ENCODE measurements at regions not wholly inside any gene's neighbourhood (a gene's known extent, or its start where the extent isn't known, plus 50 kb on each side); places are given as distances from the start of the nearest gene placed in this dataset.

DNA sequence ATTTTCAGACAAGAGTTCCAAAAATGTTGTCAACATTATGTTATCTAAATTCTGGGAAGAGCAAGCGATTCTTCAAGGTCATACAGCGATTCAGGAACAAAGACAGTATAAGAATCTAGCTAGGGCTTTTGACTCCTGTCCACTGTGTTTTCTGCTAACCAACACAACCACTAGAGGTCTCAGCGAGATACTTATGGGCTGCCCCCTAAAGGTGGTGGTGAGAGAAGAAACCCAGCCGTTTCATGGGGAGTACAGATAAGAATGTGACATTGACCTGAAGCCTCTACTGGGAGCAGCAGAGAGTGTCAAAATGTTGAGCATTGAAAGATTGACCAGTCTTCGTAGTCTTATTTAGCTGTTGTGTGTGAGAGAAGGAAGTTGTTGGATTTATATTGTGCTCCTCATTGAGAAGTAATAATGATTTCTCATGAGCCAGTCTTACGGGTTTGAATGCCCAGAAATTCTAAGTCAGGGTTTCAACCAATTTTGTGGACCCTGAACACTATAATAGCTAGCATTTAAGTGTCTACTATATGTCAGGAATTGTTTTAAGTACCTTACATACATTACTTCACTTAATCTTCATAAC lies 168.3 kb downstream of the SPRY1 start:
- DNase-seq (ENCODE audit: low spot score in 2 of 2) (peak; percentile 23 to 57), ATAC-seq (peak; percentile 99)
- Mint-ChIP-seq H3K27ac (no peak overlapping the region), H3K4me3 (no peak overlapping the region), H3K9me3 (peaks cover 3% of the 10 kb centered on the region), H3K36me3 (no peaks in the 10 kb centered on the region), H3K4me1 (peaks cover 6% of the 10 kb centered on the region)

DNA sequence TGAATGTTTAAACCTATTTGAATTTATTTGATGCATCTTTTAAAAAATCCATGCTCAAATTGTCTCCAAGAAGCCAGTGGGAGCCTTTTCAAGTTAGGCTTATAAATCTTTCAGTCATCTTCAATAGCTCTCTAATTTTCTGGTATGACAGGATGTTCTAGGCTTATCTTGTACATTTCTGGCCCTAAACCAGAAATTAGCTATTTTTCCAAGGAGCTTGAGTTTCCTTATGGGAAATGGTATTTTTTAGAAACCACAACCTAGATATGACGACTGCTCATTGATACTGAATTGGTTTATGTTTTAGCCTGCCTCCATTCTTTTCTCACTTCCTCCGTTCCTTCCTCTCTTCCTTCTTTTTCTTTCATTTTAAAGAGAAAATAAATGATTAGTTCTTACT lies 172.3 kb downstream of the SPRY1 start:
- DNase-seq (ENCODE audit: low spot score in 2 of 2) (no peak), ATAC-seq (no peak)
- Mint-ChIP-seq H3K9me3 (peaks cover 3% of the 10 kb centered on the region), H3K4me3 (no peak overlapping the region), H3K36me3 (no peaks in the 10 kb centered on the region), H3K4me1 (peaks cover 6% of the 10 kb centered on the region), H3K27ac (no peak overlapping the region)

DNA sequence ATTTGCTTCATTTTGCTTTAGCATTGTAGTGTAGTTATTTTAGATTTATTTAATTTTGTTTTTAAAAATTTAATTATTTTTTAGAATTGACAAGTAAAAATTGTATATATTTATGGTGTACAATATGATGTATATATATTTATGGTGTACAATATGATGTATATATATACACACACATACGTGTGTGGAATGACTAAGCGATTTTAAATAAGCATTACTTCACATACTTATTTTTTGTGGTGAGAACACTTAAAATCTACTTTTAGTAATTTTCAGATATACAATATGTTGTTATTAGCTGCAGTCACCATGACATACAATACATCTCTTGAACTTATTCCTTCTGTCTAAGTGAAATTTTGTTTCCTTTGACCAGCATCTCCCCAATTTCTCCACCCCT lies 172.9 kb downstream of the SPRY1 start:
- ATAC-seq (no peak), DNase-seq (ENCODE audit: low spot score in 2 of 2) (no peak)
- peaks cover 3% of the 10 kb centered on the region for H3K9me3 Mint-ChIP-seq
- H3K4me3 Mint-ChIP-seq, result no peak overlapping the region
- H3K36me3 Mint-ChIP-seq, result no peaks in the 10 kb centered on the region
- H3K27ac Mint-ChIP-seq, result no peak overlapping the region
- H3K4me1 Mint-ChIP-seq, result peaks cover 6% of the 10 kb centered on the region

DNA sequence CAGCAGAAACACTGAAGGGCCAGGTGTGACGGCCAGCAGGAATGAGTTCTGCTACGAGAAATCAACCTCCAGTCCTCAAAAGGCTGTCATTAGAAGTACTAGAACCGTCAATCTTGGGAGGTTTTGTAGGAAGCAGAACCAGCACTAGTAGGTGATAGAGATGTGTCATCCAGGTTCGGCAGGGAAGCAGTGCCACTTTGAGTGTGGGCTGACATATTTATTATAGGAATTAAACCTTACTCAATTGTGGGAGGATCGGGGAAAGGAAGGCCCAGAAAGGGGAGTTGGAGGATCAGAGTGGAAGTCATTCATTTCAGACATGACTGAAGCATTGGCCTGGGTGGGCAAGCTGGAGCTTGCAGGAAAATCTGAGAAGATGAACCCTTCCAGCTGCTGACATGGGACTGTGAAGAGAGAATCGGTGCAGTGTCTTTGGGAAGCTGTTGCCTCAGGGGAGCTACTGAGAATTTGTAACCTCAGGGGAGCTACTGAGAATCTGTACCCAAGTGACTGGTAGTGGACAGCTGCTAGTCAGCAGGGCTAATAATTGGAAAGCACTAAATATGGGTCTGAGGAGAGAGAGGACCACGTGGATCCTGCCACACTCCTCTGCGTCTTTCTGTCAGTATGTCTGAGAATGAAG lies 177.4 kb downstream of the SPRY1 start:
- no peaks in the 10 kb centered on the region for H3K9me3 Mint-ChIP-seq
- DNase-seq (ENCODE audit: low spot score in 2 of 2) (no peak), ATAC-seq (no peak)
- H3K4me1 Mint-ChIP-seq, result no peaks in the 10 kb centered on the region
- H3K27ac Mint-ChIP-seq, result no peak overlapping the region
- no peaks in the 10 kb centered on the region for H3K36me3 Mint-ChIP-seq
- no peak overlapping the region for H3K4me3 Mint-ChIP-seq

DNA sequence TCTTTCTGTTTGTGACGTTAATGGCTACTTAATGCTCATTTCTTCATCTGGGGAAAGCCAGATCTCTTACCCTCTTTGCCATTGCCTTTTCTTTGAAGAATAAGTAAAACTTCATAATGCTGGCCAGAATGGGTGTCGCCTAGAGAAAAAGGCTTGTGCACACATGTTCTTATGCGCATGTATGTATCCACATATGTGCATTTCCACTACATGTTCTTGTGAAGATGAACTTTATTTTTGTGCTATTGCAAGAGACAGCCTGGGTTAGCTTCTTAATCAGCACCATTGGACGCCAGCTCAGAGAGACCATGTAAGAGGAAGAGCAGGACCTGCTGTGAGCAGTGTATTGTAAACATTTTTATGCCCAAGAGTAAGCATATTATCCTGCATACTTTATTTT lies 178.7 kb downstream of the SPRY1 start:
- DNase-seq (ENCODE audit: low spot score in 2 of 2), result no peak
- H3K4me3 Mint-ChIP-seq, result no peak overlapping the region
- H3K9me3 Mint-ChIP-seq, result no peaks in the 10 kb centered on the region
- H3K27ac Mint-ChIP-seq, result no peak overlapping the region
- no peak for ATAC-seq
- H3K4me1 Mint-ChIP-seq, result no peaks in the 10 kb centered on the region
- H3K36me3 Mint-ChIP-seq, result no peaks in the 10 kb centered on the region

DNA sequence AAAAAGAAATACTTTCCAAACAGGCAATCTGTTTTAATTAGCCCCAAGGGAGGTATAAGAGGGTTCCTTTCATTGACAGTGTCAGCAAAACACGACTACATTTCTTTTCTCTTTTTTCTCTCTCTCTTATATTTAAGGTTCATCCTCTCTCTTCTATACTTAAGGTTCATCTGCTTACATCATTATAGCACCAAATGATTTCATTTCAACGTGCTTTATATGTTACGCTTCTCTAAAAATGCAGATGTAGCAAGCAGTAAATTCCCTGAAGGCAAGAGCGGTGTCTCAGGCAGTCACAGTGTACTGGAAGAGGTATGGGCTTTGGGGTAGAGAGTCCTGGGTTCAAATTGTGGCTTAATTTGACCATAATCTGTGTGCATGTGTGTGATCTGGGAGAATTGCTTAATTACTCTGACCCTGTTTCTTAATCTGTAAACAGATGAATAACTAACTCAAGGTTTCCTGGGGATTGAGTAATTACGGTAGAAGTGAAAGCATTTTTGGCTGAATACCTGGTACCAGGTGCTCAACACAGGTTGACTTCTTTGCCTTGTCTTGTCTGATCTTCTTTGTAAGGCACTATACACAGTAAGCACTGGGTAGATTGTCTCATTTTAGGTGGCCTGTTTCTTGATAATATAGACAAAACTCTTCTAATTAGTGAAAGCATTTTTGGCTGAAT lies 180.8 kb downstream of the SPRY1 start:
- H3K27ac Mint-ChIP-seq, result no peak overlapping the region
- H3K9me3 Mint-ChIP-seq, result peaks cover 2% of the 10 kb centered on the region
- ATAC-seq (no peak), DNase-seq (ENCODE audit: low spot score in 2 of 2) (no peak)
- H3K4me3 Mint-ChIP-seq, result no peak overlapping the region
- no peaks in the 10 kb centered on the region for H3K4me1 Mint-ChIP-seq
- H3K36me3 Mint-ChIP-seq, result no peaks in the 10 kb centered on the region

DNA sequence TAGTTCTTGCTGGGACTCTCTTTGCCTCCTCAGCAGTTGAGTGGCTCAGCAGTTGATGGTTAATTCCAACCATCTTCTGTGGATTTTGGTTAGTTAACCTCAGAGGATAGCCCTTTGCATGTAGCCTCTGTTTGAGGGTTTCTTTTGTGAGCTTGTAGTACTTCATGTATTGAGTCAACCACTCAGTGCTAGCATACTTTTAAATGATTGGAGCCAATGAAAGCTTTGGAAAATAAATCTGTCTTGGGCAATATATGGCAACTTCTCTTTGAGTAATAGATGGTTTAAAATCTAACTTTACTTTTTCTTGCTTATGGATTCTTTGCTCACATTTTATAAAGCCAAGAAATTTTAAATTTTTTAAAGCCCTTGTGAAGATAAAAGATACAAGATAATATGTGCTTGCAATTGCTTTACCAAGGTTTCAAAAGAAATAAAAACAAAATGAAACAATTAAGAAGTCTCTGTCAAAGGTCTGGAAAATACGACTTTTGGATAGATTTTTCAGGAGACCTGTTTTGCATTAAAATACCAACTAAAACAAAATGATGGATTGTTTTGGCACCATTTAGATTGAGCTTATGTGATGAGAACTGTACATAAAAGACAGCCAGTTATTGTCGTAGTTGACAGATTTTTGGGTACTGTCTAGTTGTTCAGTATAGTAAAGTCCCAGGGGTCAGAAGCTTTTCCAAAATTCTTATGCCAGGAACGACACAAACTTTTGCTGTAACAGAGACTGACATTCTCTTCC lies 181.9 kb downstream of the SPRY1 start:
- Mint-ChIP-seq H3K4me3 (no peak overlapping the region), H3K9me3 (peaks cover 2% of the 10 kb centered on the region), H3K4me1 (no peaks in the 10 kb centered on the region), H3K36me3 (no peaks in the 10 kb centered on the region), H3K27ac (no peak overlapping the region)
- ATAC-seq (no peak), DNase-seq (ENCODE audit: low spot score in 2 of 2) (no peak)

DNA sequence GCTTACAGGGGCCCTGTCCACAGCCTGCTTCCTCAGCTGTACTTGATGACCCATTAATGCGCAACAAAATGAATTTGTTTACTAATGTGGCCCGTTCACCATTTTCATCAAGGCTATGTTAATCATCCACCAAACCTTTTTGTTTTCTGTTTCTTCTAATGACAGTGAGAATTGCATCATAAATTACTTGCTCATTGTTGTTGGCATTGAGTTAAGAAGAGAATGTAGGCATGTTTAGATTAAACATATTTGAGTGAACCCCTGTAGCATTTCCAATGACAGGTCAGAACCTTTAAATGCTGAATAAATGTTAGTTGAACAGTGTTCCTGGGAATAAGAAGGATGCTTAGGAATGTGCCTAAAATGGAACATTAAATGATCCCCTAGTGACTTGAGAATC lies 183.4 kb downstream of the SPRY1 start:
- DNase-seq (ENCODE audit: low spot score in 2 of 2) (no peak), ATAC-seq (no peak)
- H3K9me3 Mint-ChIP-seq, result peaks cover 2% of the 10 kb centered on the region
- H3K36me3 Mint-ChIP-seq, result no peaks in the 10 kb centered on the region
- no peak overlapping the region for H3K27ac Mint-ChIP-seq
- no peak overlapping the region for H3K4me3 Mint-ChIP-seq
- no peaks in the 10 kb centered on the region for H3K4me1 Mint-ChIP-seq

DNA sequence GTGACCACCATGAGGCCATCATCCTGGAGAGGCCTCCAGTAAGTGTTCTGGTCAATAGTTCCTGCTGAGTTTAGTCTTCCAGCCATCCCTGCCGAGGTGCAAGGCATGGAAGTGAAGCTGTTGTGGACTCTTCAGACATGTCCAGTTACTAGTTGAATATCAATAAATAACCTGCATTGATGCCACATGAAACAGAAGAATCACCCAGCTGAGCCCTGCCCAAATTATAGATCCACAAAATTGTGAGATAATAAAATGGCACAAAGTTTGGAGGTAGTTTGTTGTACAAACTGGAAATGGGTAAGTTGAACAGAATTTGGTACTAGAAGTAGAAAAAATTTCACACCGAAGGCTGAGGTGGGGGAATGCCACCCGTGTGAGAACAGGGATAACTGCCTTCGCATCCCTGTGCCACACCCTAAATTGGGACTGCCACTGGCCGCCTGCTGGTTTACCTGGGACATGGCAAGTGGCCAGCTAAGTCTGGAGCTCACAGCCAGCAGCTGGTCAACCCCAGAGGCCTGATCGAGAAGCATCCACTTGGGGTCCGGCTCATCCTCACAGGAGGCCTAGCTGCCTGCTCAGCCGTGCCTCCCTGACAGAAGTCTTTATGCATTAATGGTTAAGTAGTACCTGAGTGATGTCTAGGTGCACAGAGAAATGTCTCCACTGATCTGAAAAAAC lies 184.5 kb downstream of the SPRY1 start:
- H3K36me3 Mint-ChIP-seq, result no peaks in the 10 kb centered on the region
- no peak overlapping the region for H3K27ac Mint-ChIP-seq
- H3K4me3 Mint-ChIP-seq, result no peak overlapping the region
- no peak for DNase-seq (ENCODE audit: low spot score in 2 of 2)
- ATAC-seq, result no peak
- no peaks in the 10 kb centered on the region for H3K4me1 Mint-ChIP-seq
- peaks cover 2% of the 10 kb centered on the region for H3K9me3 Mint-ChIP-seq

DNA sequence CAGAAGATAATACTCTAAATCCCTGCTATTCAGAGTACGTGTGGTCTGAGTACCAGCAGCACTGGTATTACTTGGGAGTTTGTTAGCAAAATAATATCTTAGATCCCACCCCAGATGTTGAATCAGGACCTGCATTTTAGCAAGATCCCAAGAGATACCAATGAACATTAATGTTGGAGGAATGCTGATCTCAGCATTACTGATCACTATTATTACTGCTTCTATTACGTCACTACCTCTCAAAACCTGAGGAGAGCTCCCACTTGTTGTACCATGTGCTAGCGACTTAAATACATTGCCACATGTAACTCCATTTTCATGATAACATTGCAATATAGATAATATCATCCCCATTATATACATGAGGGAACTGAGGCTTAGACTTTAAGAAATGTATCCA lies 185.2 kb downstream of the SPRY1 start:
- H3K4me1 Mint-ChIP-seq, result no peaks in the 10 kb centered on the region
- no peak overlapping the region for H3K4me3 Mint-ChIP-seq
- no peak for ATAC-seq

DNA sequence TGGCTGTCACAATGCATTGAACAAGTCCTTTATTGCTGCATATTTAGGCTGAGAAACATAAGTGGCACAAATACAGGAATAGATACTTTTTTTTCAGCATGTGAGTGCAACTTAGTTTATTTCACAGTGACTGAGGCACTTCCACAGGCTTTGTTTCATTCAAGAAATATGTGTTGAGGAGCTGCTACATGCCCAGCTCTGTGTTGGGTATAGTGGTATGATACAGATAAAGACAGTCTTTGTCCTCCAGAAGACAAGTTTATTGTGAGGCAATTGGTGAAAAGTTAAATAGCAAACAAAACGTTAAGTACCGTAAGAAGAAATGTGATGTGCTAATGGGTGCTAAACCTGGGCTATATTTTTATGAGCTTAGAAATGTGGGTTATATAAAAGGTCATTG lies 186.4 kb downstream of the SPRY1 start:
- H3K27ac Mint-ChIP-seq, result no peak overlapping the region
- DNase-seq (ENCODE audit: low spot score in 2 of 2) (no peak), ATAC-seq (no peak)
- peaks cover 2% of the 10 kb centered on the region for H3K9me3 Mint-ChIP-seq
- H3K4me1 Mint-ChIP-seq, result no peaks in the 10 kb centered on the region
- no peak overlapping the region for H3K4me3 Mint-ChIP-seq
- H3K36me3 Mint-ChIP-seq, result no peaks in the 10 kb centered on the region

More for the DNA sequence above, 185.2 kb downstream of the SPRY1 start:
- Mint-ChIP-seq H3K9me3 (peaks cover 2% of the 10 kb centered on the region), H3K36me3 (no peaks in the 10 kb centered on the region), H3K27ac (no peak overlapping the region)
- no peak for DNase-seq (ENCODE audit: low spot score in 2 of 2)

DNA sequence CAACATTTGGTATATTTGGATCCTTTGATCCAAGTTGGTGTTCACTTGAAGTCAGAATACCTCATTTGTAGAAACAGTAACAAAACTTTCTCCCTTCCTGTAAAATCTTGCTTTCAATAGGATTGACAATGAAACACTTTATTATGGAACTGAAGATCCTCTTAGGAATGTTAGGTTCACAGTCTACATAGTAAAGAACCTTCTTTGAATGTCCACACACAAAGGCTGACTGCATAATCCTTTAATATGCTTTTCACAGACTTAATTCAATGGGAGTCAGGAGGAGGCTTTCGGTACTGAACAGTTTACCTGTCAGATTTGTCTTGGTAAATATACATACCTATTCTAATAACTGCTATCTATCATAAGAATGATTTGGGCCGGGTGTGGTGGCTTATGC lies 188.5 kb downstream of the SPRY1 start:
- H3K36me3 Mint-ChIP-seq, result no peaks in the 10 kb centered on the region
- H3K9me3 Mint-ChIP-seq, result peaks cover 2% of the 10 kb centered on the region
- H3K4me1 Mint-ChIP-seq, result no peaks in the 10 kb centered on the region
- ATAC-seq (no peak), DNase-seq (ENCODE audit: low spot score in 2 of 2) (no peak)
- H3K27ac Mint-ChIP-seq, result no peak overlapping the region
- no peak overlapping the region for H3K4me3 Mint-ChIP-seq

DNA sequence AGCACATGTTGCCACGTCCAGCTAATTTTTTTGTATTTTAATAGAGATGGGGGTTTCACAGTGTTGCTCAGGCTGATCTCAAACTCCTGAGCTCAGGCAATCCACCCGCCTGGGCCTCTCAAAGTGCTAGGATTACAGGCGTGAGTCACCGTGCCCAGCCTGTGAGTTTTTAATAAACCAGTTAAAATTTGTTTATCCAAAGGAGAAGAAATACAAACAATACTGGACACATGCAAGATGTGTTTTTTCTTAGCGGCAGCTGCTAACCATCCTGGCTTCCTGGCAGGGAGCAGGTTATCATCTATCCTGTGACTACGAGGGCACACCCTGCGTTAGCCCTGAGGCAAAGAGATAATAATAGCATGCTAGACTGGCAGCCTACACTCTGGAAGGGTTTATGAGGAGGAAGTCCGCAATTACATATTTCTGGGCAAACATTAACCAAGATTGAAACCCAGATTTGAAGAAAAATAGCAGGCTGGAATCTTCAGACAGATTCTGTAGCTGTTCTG lies 191.4 kb downstream of the SPRY1 start:
- ATAC-seq (no peak), DNase-seq (ENCODE audit: low spot score in 2 of 2) (no peak)
- Mint-ChIP-seq H3K9me3 (no peaks in the 10 kb centered on the region), H3K4me3 (no peak overlapping the region), H3K36me3 (no peaks in the 10 kb centered on the region), H3K4me1 (no peaks in the 10 kb centered on the region), H3K27ac (no peak overlapping the region)

DNA sequence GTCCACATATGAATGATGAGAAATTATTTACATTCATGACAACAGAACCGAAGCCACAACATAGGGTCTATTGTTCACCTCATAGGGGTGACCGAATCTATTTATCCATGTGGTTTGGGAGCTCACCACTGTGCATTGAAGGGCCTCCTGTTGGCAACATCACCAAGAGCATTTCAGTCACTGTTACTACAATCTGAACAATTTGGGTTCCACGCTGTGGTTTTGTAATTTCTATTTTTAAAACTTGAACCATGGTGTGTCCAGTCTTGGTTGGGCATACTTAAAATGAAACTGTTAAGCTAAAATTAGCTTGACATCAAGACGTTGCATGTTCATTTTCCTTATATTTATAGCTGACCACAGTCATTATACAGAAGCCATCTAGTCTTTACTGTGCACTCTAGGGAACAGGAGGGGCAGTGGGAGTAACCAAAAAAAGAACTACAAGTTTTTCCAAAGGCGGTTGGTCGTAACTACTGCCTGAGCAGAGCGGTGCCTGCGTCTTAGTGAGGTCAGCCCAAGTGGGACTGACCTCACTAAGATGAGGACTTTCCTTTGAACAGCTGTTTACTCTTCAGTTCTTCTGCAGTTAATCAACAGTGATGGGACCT lies 192.1 kb downstream of the SPRY1 start:
- peak; percentile 72 for ATAC-seq
- Mint-ChIP-seq H3K36me3 (no peaks in the 10 kb centered on the region), H3K27ac (no peak overlapping the region), H3K9me3 (no peaks in the 10 kb centered on the region), H3K4me1 (no peaks in the 10 kb centered on the region), H3K4me3 (no peak overlapping the region)
- DNase-seq (ENCODE audit: low spot score in 2 of 2), result no peak

DNA sequence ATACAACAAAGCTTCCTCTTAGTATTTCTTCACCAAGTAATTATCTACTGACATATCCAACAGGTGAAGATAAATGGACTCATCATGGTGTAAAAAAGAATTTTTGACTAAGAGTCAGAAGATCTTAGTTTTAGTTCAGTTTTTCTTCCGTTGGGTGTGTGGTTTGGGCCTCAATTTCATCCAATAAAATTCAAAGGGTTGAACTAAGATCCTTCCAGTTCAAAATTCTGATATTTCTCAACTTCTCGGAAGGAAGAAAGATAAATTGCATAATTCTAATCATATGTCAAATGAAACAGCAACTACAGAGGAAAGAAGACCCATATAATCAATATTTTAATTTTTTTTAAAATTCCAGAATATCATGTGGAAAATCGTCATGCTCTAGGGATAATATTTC lies 192.7 kb downstream of the SPRY1 start:
- Mint-ChIP-seq H3K4me1 (no peaks in the 10 kb centered on the region), H3K4me3 (no peak overlapping the region), H3K27ac (no peak overlapping the region), H3K36me3 (no peaks in the 10 kb centered on the region), H3K9me3 (no peaks in the 10 kb centered on the region)
- no peak for DNase-seq (ENCODE audit: low spot score in 2 of 2)
- no peak for ATAC-seq

All from stimulated activated effector memory CD8-positive, alpha-beta T cell treated with anti-CD3 and anti-CD28 coated beads, Interleukin-12 subunit alpha, Interleukin-12 subunit beta, amount 100 ng/mL, for 72 hours (primary cell).